ENCODE measurements at regions not wholly inside any gene's neighbourhood (a gene's known extent, or its start where the extent isn't known, plus 50 kb on each side); places are given as distances from the start of the nearest gene placed in this dataset.
"Not testable (repeated sequence)": the region's sequence is repeated elsewhere in the genome, so short reads cannot be mapped to it uniquely, and the experiment has no call there.

GRCh38 chr9:129544761-129545160 is 76.1 kb downstream of the C9orf50 start:
- DNase-seq: no peak

GRCh38 chr9:129542741-129543140 is 78.2 kb downstream of the C9orf50 start:
- DNase-seq: no peak

GRCh38 chr9:129541270-129541669 is 79.6 kb downstream of the C9orf50 start:
- DNase-seq: no peak

GRCh38 chr9:129539446-129539845 is 81.5 kb downstream of the C9orf50 start:
- no peak for DNase-seq

- DNase-seq: not testable (repeated sequence)
Observed at GRCh38 chr9:129531860-129532402, 89.0 kb downstream of the C9orf50 start.

GRCh38 chr9:129527955-129528354 is 92.9 kb downstream of the C9orf50 start:
- not testable (repeated sequence) for DNase-seq

- DNase-seq: no peak
Observed at GRCh38 chr9:129525656-129526196, 95.2 kb downstream of the C9orf50 start.

GRCh38 chr9:129524582-129525270 is 96.2 kb downstream of the C9orf50 start:
- DNase-seq: no peak

- DNase-seq: no peak
Observed at GRCh38 chr9:129523943-129524581, 96.8 kb downstream of the C9orf50 start.

GRCh38 chr9:129522351-129522750 is 98.5 kb downstream of the C9orf50 start:
- DNase-seq: no peak

GRCh38 chr9:129520082-129520481 is 100.8 kb downstream of the C9orf50 start:
- no peak for DNase-seq

- DNase-seq: no peak
Observed at GRCh38 chr9:129518074-129518473, 102.8 kb downstream of the C9orf50 start.

GRCh38 chr9:129517006-129517405 is 103.9 kb downstream of the C9orf50 start:
- DNase-seq: no peak

GRCh38 chr9:129514891-129515290 is 106.0 kb downstream of the C9orf50 start:
- no peak for DNase-seq

- DNase-seq: no peak
Observed at GRCh38 chr9:129514497-129514867, 106.4 kb downstream of the C9orf50 start.

- DNase-seq: no peak
Observed at GRCh38 chr9:129513856-129514496, 106.9 kb downstream of the C9orf50 start.

GRCh38 chr9:129513282-129513681 is 107.6 kb downstream of the C9orf50 start:
- no peak for DNase-seq

GRCh38 chr9:129511285-129511900 is 109.5 kb downstream of the C9orf50 start:
- no peak for DNase-seq

- no peak for DNase-seq
Observed at GRCh38 chr9:129509533-129509928, 111.4 kb downstream of the C9orf50 start.

GRCh38 chr9:129507805-129508204 is 113.1 kb downstream of the C9orf50 start:
- DNase-seq: no peak

GRCh38 chr9:129506892-129507291 is 114.0 kb downstream of the C9orf50 start:
- DNase-seq: no peak

- DNase-seq: no peak
Observed at GRCh38 chr9:129506041-129506440, 114.9 kb downstream of the C9orf50 start.

- no peak for DNase-seq
Observed at GRCh38 chr9:129505270-129505902, 115.5 kb downstream of the C9orf50 start.
